HEK293T (cell line): ENCODE measurements at regions not wholly inside any gene's neighbourhood (a gene's known extent, or its start where the extent isn't known, plus 50 kb on each side); places are given as distances from the start of the nearest gene placed in this dataset.

Source experiments
- ARNT ChIP-seq: fragments of 450-650 bp; IDR thresholded peaks from 2 replicates; pipeline ENCODE4 v1.6.1; 2017; ENCODE audit warnings: mild to moderate bottlenecking
- FOXK2 ChIP-seq: fragments of 450-650 bp; IDR thresholded peaks from 2 replicates; pipeline ENCODE4 v1.6.1; 2016; ENCODE audit warnings: mild to moderate bottlenecking
- LEF1 ChIP-seq: fragments of 450-650 bp; IDR thresholded peaks from 2 replicates; pipeline ENCODE4 v1.6.1; 2017; ENCODE audit warnings: mild to moderate bottlenecking, borderline replicate concordance
- NFRKB ChIP-seq: fragments of 450-650 bp; IDR thresholded peaks from 2 replicates; pipeline ENCODE4 v1.6.1; 2016; ENCODE audit warnings: mild to moderate bottlenecking, moderate library complexity
- PKNOX1 ChIP-seq: fragments of 450-650 bp; IDR thresholded peaks from 2 replicates; pipeline ENCODE4 v1.6.1; 2016

GRCh38 chr1:71330991-71331390 is 250.2 kb upstream of the ZRANB2 start:
- no peak for TF ChIP-seq NFRKB
- no peak for TF ChIP-seq ARNT
- TF ChIP-seq FOXK2 = no peak
- no peak for TF ChIP-seq LEF1
- TF ChIP-seq PKNOX1 = no peak
